GM19467 (cell line): ENCODE measurements at regions not wholly inside any gene's neighbourhood (a gene's known extent, or its start where the extent isn't known, plus 50 kb on each side); places are given as distances from the start of the nearest gene placed in this dataset.
"Not testable (repeated sequence)": the region's sequence is repeated elsewhere in the genome, so short reads cannot be mapped to it uniquely, and the experiment has no call there.

Experiments
- ATAC-seq: cut with Tn5 transposase; IDR thresholded peaks from one replicate; pipeline ENCODE4 v1.9.1; 2021; ENCODE audit warnings: mild to moderate bottlenecking, moderate library complexity; ENCODE audit not compliant: unreplicated experiment

- ATAC-seq, result no peak
Observed at GRCh38 chr11:92594251-92594650, 369.6 kb downstream of the FAT3 start.

- no peak for ATAC-seq
Observed at GRCh38 chr11:92595052-92595451, 370.4 kb downstream of the FAT3 start.

DNA sequence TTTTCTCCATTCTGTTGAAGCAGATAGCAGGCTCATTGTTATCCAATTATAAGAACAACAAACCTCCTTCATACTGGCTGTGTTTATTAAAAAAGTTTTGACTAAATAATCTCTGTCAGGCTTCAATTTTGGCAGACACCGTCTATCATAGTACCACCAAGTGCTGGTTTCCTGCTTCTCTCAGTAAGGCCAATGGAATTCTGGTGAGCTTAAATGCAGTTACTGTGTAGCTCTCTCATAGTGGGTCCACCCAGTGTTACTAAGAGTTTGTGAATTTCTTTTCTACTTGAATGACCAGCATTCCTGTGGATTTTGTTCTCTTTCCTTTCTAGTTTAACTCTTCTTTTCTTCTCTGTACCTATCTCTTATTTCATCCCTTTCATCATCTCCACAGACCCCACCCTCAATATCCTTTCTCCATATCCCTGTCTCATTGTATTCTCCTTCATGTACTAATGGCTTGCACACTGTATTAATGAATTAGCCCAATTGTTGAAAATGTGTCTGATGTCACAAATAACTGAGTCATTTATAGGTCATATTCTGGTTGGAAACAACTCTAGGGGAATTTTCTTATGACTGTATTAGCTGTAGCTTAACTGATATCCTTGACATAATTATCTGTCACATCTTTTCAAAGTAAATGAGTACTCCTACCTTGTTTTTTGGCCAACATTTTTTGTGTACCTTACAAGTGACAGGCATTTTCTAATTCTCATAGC is 372.1 kb downstream of the FAT3 start:
- no peak for ATAC-seq

GRCh38 chr11:92601048-92601447 is 368.4 kb upstream of the MTNR1B start:
- no peak for ATAC-seq

- ATAC-seq, result no peak
Observed at GRCh38 chr11:92605667-92606066, 363.8 kb upstream of the MTNR1B start.

- no peak for ATAC-seq
Observed at GRCh38 chr11:92607969-92608722, 361.3 kb upstream of the MTNR1B start.

GRCh38 chr11:92611157-92611556 is 358.3 kb upstream of the MTNR1B start:
- ATAC-seq, result no peak

DNA sequence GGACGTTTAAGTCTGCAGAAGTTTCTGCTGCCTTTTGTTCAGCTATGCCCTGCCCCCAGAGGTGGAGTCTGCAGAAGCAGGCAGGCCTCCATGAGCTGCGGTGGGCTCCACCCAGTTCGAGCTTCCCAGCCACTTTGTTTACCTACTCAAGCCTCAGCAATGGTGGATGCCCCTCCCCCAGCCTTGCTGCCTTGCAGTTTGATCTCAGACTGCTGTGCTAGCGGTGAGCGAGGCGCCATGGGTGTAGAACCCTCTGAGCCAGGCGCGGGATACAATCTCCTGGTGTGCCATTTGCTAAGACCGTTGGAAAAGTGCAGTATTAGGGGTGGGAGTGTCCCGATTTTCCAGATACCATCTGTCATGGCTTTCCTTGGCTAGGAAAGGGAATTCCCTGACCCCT is 351.4 kb upstream of the MTNR1B start:
- ATAC-seq, result not testable (repeated sequence)

DNA sequence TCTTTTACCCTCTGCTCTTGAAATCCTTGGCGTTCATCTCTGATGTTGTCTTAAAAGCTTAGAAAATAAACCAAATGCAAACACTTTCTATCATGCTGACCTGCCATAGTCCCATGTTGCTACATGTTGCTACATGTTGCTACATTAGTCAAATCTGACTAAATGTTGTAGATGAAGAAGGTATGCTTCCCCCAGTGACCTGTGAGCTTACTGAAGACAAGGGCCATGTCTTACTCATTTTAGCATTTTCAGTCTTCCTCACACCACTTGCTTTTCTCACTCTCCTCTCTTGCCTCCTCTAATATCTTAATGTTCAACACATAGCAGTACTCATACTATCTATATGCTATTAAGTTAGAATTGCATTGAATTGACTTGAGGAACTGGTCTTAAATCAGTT is 346.4 kb upstream of the MTNR1B start:
- ATAC-seq, result no peak

DNA sequence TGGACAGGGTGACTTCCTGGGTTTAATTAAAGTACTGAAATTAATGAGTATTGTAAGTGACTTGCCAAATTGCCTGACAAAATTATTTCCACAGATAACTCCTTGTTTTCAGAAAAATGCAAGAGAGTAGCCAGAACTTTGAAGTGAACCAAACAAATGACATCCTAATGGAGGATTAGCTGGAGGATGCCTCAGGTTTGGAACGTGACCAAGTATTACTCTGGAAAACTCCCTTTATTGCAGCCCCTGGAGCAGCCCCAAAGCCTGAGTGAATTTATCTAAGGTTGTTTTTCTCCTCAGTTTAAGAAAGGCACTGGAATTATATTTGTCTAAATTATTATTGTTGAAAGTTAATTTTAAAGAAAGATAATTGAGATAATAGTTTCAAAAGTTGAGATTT is 343.6 kb upstream of the MTNR1B start:
- no peak for ATAC-seq

GRCh38 chr11:92626624-92627023 is 342.8 kb upstream of the MTNR1B start:
- ATAC-seq, result no peak

DNA sequence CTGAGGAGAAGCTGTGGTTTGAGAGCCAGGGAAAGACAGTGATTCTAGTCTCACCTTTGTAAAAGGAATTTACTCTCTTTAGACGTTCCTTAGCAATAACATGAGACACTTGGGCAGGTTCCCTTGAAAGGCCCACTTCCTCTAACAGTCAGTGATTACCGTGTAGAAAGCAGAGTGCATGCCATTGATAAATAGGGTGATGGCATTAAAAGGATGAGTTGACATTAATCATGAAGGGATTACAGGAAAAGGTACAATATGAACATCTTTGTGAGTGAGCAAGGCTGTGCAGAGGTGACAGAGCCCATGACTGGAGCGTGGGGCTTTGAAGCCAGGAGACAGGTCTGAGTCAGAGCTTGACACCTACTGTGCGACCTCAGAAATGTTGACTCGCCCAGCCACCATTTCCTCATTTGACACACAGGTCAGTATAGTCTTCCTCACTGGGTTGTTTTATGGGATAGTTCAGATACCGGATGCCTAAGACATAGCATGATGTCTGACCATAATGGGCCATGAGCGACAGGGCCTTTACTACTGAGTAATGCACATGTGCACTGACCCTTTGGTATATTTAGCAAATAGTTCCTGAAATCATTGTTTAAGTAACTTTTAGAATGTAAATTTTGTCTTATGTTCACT is 341.7 kb upstream of the MTNR1B start:
- ATAC-seq, result no peak

DNA sequence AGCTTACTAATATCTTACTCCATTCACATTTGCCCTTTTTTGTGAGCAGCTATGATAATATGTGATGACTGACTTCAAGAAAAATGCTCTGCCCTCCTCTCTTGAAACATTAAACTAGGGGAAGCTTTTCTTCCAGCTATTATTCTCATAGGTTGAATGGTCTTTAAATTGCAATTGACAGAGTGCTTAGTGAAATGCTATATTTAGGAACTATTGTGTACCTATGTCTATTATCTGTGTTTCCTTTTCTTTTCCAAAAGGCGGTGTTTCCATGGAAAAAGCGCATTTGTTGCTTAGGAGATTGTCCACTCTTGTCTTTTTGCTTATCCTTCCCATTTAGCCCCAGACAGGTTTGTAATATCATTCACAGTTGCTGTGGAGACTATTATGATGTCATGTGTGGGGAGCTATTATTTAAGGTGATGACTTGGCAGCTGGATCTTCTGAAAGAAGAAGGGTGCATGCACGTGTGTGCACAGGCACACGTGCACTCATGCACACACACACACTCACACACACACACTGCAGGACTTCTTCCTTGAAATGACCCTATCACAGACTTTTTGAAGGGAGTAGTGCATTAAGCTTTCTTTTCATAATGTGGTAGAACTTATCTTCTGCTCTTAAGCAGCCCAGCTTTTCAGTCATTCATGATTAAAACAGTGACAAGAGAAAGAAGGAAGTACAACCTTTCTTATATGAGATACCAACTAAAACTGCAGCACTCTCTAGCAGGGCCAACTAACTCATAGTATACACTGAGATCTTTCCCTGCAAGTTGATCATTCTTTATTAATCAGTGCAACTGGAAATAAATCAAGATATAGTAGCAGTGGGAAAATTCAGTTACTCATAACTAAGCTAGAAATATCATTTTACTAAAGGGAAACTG is 340.8 kb upstream of the MTNR1B start:
- ATAC-seq, result no peak

GRCh38 chr11:92632495-92632894 is 337.0 kb upstream of the MTNR1B start:
- no peak for ATAC-seq

DNA sequence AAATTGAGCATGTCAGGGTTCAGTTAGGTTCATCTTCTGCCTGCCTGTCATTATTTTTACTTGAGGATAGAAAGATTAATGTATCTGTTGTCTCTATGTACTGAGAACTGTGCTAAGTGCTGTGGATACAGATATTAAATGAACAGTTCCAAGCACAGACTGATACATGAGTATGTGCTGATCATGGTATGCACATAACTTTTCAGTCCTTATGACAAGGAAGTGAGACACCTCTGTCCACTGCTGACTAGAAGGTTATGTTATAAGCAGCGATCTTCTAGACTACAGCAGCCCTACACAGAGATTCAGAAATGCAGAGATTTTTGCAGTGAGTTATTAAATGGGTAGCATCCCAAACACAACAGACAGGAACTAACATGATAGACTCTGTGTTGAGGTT is 335.6 kb upstream of the MTNR1B start:
- ATAC-seq, result no peak

DNA sequence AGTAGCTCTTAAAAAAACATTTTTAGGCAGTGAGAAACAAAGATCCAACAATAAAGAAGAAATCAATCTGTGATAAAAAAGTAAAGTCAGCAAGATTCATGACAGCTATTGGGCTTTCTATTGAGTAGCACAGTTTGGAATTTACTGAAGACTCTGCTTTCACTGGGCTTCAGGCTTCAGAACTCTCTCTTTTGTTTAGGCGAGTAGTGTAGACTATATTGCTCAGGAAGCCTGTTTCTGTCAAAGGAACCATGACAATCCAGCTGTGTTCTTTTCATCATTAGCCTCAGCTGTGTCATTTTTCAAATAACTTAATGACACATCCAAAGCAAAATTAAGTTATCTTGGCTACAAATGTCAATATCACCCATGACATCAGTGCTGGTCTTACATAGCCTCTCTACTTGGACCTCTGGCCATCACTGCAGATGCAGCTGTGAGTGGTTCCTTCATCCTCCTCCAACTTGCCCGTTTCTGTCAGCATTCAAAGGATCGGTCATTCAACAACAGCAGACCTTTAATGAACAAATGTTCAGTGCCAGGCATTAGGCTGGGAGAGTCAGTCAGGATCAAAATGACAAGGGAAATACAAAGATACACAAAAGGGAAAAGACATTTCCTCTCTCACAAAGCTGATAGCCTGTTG is 332.8 kb upstream of the MTNR1B start:
- no peak for ATAC-seq

DNA sequence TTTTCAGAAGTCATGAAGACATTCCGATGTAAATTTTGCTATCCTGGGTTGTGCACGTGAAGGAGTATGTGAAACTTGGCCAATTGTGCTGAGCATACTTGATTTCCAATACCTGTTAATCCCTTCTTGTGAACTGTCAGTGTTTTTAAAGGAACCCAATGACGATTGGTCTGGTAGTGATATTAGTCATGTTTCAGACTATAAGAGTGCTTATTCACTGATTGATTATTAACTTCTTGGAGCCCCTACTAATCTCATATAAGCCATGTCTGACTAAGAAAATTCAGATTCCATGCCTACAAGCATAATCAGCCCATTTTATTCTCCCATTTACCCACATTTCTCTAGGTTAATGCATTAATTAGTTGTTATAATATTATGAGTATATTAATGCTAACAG is 330.8 kb upstream of the MTNR1B start:
- ATAC-seq, result no peak

- ATAC-seq, result no peak
Observed at GRCh38 chr11:92642177-92642931, 327.1 kb upstream of the MTNR1B start.

DNA sequence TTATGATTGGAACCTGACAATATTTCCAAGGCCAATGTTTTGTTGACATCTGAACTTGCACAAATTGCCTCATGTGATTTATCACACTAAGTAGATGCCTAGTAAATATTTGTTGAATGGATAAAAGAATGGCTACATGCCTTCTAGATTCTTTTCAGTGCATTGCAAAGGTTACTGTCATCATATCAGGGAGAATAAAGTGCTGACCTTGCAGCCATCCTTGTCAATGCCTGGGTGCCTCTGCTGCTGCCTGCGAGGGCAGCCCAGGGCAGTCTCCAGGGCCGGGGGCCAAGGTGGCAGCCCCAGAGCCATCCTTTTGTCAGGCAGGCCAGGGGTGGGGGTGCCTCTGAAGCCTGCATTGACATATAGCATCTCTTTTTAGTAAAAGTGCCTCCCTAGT is 325.6 kb upstream of the MTNR1B start:
- no peak for ATAC-seq
